HG03442 (cell line): ENCODE measurements at regions not wholly inside any gene's neighbourhood (a gene's known extent, or its start where the extent isn't known, plus 50 kb on each side); places are given as distances from the start of the nearest gene placed in this dataset.

ENCODE experiments used
- ATAC-seq: cut with Tn5 transposase; IDR thresholded peaks from one replicate; pipeline ENCODE4 v1.9.1; 2021; ENCODE audit warnings: mild to moderate bottlenecking, moderate library complexity; ENCODE audit not compliant: unreplicated experiment

DNA sequence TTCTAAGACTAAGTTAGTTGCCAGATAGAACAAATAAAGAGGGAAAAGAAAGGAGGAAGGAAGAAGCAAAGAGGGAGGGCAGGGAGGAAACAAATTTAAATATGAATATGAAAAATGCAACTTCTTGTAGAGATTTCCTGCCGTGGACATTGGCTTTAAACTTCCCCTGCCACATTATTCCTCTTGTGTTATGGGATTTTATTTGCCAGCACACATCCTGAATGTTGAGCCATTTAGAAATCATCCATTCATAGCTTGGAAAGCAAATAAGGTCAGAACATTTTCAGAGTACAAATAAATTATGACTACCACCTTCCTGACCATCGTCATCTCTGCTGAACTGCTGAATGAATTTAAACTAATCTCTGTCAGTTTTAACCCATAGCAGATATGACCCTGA lies 911.9 kb upstream of the LRRN3 start:
- ATAC-seq, result no peak

DNA sequence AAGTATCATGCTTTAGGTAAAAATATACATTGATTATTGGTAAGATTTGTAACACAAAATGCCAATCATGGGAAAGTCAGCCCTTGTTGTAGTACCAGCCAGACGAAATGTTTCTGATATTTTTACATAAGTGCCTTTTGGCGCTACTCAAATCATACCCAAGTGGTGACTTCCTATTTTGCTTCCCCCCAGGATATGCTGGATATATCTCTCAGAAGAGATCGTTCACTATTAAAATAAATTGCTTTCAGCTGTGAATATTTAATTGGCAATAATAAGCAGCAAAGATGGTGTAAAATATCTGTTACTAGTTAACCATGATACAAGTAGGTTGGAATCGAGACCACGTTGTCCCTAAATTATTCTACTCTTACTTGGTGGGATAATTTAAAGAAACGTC lies 909.2 kb upstream of the LRRN3 start:
- ATAC-seq, result no peak

DNA sequence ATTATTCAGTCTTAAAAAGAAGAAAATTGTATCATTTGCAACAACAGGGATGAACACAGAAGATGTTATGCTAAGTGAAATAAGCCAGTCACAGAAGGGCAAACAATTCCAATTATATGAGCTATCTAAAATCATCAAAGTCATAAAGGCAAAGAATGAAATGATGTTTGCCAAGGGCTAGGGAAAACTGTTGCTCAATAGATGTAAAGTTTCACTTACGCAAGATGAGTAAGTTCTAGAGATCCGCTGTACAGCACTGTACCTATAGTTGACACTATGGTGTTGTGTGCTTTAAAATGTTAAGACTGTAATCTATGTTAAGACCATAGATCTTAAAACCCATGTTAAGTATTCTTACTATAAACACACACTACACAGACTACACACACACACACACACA lies 904.6 kb upstream of the LRRN3 start:
- ATAC-seq, result no peak

DNA sequence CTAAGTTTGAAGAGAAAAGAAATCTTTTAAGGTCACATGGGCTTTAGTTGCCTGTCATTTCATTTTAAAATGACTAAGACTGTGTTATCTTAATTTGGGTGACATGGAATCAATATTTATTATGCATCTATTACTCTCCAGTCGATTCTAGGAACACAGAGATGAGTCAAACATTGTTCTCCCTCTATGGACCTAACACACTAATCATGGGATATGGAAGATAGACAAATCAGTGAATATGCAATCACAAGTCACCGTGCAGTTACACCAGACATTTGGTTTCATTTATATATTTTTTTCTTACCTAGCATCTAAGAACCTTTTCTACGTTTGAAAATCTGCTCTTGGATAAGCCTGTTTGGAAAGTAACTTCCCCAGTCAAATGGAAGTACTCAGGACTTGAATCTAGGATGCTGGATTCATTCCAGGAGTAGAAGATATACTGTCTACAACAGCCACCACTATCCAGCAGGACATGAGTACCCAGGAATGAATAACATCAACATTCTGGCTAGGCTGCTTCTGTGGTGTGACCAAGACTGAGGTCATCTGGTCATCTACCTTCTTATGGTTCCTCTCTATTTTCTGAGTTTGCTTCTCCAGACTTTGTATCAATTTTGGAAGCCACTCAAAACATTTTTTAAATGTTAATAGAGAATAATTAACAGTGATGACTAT lies 902.9 kb upstream of the LRRN3 start:
- ATAC-seq, result no peak

DNA sequence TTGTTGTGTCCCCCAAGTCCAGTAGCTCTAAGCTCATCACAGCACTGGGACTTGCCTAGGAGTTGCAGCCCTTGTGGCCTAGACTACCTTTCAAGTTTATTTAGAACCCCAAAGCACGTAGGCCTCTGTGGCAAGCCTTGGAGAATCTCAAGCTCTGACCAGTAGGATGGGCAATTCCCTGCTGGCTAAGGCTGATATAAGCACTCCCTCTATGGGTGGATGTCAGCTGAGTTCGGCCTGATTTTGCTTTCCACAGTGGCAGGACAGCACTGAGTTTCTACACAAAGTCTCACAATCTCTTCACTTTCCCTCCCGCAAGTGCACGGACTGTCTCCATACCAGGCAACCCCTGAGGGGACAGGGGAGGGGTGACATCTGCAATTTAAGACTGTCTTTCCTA lies 886.4 kb upstream of the LRRN3 start:
- ATAC-seq, result no peak

DNA sequence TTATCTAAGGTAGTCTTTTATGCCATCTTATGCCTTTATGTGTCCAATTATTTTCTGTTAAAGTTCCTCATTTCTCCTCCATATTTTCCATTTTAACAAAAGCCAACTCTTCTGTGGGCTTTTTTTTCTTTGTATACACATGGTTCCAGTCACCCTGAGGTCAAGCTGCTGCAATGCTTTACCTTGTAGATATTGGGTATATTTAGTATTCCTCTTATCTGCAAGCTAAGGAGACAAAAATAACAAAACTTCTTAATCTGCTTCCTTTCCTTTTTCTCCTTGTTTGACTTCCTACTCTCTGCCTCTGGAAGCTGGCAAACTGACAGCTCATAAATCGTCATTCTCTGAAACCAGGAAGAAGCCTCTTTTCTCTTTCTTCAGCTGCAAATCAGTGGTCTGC lies 885.0 kb upstream of the LRRN3 start:
- ATAC-seq, result no peak

DNA sequence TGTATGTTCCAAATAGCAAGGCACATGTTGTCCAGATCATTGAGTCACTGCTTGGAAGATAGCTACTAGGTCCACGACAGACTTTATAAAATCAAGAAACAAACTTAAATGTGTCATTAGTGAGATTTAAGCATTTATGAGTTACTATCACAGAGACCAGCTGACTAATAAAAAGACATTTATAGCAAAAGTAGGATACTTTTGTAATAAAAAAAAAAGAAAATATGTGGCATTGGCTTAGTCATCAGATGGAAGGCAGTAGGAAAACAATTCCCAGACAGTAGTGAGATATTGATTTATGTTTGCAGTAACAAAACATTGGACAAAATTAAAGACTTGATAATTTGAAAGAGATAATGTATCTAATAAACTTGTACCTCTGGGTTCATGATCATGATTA lies 881.0 kb upstream of the LRRN3 start:
- ATAC-seq, result no peak

DNA sequence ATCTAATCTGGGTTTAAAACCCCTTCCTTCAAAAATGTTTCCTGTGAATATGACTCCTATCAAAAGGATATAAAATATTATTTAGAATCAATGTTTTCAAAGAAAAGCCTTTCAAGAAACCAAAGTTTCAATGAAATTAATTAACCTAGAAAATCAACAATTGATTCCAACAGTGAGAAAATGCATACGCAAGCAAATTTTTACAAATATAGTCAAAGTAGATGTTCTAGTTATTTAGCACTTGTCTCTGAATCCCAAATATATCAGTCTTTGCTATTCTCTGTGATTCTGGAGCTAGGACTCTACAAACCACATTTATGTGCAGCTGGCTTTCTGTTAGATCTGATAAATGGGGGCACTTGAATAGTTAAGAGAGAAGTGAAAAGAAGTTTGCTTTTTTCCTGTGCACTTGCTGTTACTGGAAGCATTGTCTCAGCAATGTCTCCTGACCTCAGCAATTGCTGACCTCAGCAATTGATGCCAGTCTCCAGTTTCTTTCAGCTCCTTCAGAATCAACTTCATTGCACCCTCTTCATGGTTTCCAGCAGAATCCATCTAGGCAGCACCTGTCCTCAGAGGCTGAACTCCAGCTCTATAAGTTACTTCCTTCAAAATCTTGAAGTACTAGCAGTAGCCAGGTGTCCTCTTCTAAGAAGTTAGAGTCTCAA lies 879.9 kb upstream of the LRRN3 start:
- ATAC-seq, result no peak

DNA sequence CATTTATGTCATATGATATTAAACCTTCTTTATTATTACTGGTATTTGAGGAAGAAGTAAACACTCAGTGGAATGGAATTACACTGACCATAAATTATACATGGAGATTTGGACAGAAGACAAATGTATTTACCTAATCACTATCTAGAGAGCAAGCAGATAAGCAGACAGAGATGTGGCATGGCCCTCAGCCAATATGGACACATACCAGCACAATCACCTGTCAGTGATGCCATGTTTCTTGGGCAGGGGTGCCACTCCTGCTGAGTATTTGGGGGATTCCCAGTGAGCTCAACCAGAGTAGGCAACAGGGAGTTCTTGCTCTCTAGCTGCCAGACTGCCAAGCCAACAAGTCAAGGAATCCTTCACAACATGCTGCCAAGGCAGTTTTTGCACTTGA lies 866.3 kb upstream of the LRRN3 start:
- no peak for ATAC-seq

DNA sequence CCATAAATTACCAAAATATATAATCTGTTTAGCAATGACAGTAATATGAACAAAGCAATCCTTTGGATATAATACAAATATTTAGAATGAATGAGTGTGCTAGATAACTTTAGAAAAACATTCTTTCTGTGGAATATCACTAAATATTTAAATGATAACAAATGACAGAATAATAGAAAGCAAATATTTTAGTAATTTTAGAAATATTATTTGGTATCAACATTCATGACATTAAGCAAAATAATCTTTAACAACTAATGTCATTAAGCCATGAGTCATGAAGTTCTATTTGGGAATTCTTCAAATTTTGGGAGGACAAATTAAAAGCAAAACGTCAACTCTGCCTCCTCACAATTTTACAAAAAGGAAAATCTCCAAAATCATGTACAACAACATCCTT lies 844.8 kb upstream of the LRRN3 start:
- no peak for ATAC-seq

DNA sequence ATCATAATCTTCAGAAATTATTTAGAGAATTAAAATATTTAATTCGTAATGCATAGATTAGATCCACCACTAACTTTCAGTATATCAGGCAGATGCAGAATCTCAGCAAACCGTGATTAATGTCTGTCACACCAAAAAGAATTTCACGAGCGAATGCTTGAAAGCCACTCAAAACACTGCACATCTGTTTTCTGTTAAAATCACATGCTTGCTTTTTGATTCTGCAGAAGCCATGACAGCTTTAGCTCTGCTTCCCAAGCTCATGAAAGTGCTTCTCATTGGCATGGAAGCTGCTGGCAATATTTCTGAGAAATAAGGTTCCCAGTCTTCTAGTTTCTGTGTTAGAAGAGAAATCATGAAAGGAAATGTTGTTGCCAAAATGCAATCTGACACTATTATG lies 837.8 kb upstream of the LRRN3 start:
- no peak for ATAC-seq

DNA sequence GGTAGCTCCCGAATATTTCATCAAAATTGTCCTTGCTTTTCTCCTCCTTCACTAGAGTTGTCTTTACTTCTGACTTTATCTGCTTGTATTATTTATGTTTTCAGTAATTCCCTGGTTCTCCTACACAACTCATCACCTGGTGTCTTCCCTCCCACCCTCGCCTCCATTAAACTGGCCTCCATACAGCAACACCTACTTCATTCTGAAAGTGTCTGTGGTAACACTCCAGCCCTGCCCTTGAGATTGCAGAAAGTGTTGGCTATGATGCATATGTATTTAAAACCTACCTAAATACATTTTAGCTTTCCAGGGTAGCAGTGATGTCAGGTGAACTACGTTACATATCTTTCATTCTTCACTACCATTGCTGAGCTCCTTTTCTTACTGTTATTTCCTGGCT lies 833.3 kb upstream of the LRRN3 start:
- ATAC-seq, result no peak

DNA sequence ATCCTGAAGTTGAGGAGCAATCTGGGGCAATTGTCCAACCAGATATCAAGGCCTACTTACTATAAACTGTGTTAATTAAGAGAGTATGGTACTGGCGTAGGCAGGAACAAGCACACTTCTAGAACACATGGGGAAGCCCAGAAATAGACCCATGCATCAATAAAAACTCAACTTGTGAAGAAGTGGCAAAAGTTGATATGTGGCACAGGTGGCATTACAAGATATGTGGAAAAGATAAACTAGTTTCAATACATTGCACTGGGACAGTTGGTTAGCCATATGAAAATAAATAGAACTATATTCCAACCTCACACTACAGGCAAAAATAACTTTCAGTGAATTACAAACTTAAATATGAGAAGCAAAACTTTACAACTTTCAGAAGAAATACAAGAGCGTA lies 828.7 kb upstream of the LRRN3 start:
- ATAC-seq, result no peak

DNA sequence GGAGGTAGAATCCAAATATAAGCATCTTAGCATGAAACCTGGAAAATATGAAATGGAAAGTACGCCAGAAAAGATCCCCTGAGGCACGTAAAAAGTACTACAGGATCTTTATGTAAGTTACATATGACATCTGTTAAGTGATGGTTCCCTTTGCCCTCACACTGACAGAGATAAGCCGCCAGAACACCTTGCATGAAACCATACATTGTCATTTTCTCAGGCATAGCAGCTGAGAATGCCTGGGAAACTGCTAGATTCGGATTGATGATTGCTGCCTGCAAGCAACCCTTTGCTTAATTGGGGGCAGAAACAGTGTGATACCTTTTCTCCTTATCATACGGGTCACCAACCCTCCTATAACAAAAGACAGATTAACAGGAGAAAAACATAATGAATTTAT lies 826.6 kb upstream of the LRRN3 start:
- no peak for ATAC-seq

DNA sequence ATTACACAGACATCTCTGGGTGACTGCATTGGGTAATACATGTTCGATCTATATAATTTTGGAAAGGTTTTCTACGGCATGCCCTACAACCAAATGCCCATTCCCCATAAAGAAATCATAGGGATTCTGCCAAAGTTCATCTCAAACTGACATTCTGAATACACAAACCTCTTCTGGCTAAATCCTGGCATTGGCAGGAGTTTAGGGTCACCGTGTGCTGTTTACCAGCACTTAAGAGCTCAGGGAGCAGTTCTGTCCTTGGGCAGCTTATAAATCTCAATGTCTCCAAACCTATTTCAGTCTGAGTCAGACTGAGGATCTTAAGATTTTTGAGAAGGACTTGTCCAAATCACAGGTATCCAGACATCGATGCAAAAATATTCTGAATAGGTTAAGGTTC lies 809.6 kb upstream of the LRRN3 start:
- ATAC-seq, result no peak

DNA sequence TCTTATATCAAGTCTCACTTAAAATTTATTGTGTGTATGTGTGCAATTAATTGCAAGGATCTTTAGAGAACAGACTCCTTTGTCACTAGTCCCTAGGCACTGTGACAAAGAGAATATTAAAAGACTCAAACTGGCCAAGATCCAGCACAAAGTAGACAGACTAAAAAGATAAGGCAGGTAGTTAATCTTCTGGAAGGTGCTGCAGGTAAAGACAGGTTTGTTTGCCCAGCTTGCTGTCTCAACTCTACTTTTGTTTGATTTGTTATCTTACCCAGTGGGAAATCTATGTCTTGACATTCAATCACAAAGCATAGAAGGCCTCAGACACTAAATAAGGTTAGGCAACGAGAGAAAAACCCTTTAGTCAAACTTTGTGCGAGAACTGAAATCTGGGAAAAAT lies 807.9 kb upstream of the LRRN3 start:
- no peak for ATAC-seq

DNA sequence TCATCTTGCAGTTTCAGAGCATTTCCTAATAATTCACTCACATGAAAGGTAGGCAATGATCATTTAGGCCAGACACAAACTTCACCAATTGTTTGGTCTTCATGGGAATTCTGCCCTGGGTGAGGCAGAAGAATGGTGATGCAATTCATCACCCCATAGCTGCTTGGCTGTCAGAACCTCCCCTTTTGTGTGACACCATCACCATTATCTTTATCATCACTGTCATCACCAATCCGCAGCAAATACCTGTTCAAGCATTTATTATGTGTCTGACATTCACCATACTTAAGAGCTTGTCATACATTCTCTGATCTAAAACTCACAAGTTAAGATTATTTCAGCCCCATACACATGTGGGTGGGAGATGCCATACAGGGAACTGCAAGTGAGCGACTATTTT lies 799.5 kb upstream of the LRRN3 start:
- no peak for ATAC-seq

DNA sequence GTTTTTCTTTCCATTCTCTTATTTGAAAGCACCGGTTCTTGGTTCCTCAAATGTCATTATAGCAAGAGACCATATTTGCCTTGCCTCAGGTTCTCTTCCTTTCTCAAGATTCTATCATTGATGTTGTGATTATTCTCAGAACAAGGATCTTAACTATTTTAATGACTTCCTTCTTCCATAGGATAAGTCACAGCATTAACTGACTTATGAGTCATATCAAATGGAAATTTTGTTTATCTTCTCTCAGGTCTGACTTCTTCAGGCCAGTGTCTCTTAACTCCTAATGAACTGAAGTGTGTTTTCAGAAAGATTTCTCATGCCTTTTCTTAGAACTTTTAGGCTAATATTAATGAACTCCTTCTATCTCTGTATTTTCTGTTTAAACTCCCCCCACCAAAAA lies 794.6 kb upstream of the LRRN3 start:
- no peak for ATAC-seq

DNA sequence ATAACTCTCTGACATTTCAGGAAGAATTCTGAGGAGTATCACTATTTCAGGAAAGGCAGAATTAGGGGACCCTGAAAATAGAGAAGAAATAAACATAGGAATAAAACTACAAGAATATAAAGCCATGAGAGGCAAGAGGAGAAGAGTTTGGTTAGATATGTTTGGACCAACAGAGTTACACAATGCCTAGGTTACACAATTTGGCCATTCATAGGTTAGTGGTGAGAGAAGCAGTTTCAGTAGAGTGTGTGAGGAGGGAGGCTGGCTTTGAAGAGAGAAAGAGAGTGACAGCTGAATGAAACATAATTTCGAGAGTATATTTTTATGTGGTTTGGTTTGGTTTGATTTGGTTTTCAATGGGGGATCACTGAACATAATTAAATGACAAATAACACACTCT lies 783.2 kb upstream of the LRRN3 start:
- no peak for ATAC-seq

DNA sequence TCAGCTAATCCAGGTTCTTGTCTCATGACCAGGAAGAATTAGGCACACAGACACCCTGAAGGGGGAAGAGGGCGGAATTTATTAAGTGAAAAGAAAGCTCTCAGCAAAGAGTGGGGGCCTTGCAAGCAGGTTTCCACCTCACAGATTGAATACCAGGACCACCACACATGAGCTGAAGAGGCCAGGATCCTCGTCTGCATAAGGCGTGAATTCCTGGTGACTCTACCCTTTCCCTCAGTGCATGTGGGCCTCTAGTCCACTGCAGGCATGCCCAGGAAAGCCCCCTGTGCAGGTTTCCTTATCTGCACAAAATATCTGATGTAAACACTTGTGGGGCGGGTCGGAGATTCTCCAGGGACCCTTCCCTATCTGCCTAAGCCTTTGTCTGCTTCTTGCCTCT lies 782.1 kb upstream of the LRRN3 start:
- no peak for ATAC-seq

DNA sequence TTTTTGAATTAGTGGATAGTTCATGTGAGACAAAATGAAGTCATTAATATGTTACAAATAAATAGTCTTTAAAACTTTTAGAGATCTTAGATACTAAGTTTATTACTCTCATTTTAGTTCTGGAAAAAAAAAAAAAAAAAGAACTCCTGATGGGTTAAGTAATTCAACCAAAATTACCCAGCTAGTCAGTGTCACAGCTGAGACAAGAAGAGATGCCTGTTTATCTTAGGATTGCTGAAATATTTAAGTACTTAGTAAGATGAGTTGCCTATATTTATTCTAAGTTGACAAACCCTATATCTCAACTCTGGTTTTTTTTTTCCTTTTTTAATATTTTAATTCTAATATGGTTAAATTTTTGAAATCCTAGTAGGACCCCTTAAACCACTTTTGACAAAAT lies 781.0 kb upstream of the LRRN3 start:
- ATAC-seq, result no peak

DNA sequence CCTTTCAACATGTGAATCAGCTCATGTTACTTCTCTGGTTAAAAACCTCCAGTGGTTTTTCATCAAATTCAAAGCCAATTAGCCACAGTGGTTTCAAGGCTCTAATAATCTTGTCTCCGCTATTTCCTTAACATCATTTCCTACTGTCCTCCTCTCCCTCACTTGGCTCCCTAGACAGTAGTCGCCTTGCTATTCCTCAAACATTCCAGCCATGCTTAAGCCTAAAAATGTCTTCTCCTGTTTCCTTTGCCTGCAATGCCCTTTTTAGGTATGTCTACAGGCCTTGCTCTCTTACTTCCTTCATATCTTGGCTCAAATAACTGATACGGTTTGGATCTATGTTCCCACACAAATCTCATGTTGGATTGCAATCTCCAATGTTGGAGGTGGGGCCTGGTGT lies 779.4 kb upstream of the LRRN3 start:
- no peak for ATAC-seq
